H9 (cell line): ENCODE measurements at regions not wholly inside any gene's neighbourhood (a gene's known extent, or its start where the extent isn't known, plus 50 kb on each side); places are given as distances from the start of the nearest gene placed in this dataset.

Source experiments
- DNase-seq: peaks from one replicate; pipeline ENCODE4 v3.0.0-alpha.2; 2017
- H2AFZ ChIP-seq: one replicate; pipeline ENCODE4 v1.6.1; 2013; ENCODE audit warnings: mild to moderate bottlenecking, low read length, control low read depth, moderate library complexity
- H2AK5ac ChIP-seq: 2 replicates; pipeline ENCODE4 v1.6.1; 2013; ENCODE audit warnings: low read length, control low read depth, mixed read lengths; ENCODE audit not compliant: insufficient read length
- H2BK120ac ChIP-seq: one replicate; pipeline ENCODE4 v1.6.1; 2013; ENCODE audit warnings: low read depth, mild to moderate bottlenecking, low read length, control low read depth, inconsistent platforms; ENCODE audit not compliant: poor library complexity, severe bottlenecking
- H2BK12ac ChIP-seq: 2 replicates; pipeline ENCODE4 v1.6.1; 2013; ENCODE audit warnings: low read length, control low read depth, mixed read lengths, low read depth; ENCODE audit not compliant: insufficient read length
- H2BK15ac ChIP-seq: 2 replicates; pipeline ENCODE4 v1.6.1; 2013; ENCODE audit warnings: low read depth, low read length, control low read depth
- H2BK20ac ChIP-seq: one replicate; pipeline ENCODE4 v1.6.1; 2013; ENCODE audit warnings: low read depth, mild to moderate bottlenecking, low read length, control low read depth, inconsistent platforms; ENCODE audit not compliant: poor library complexity, severe bottlenecking
- H2BK5ac ChIP-seq: 2 replicates; pipeline ENCODE4 v1.6.1; 2013; ENCODE audit warnings: low read length, control low read depth, mixed read lengths; ENCODE audit not compliant: insufficient read length
- H3K14ac ChIP-seq: 2 replicates; pipeline ENCODE4 v1.6.1; 2013; ENCODE audit warnings: low read length, control low read depth; ENCODE audit not compliant: insufficient read depth
- H3K18ac ChIP-seq: 2 replicates; pipeline ENCODE4 v1.6.1; 2013; ENCODE audit warnings: low read depth, mild to moderate bottlenecking, mixed read lengths, low read length, control low read depth; ENCODE audit not compliant: insufficient read length
- H3K23ac ChIP-seq: 2 replicates; pipeline ENCODE4 v1.6.1; 2013; ENCODE audit warnings: low read length, control low read depth, mixed read lengths, low read depth; ENCODE audit not compliant: insufficient read length
- H3K23me2 ChIP-seq: 2 replicates; pipeline ENCODE4 v1.6.1; 2013; ENCODE audit warnings: low read depth, mild to moderate bottlenecking, mixed read lengths, low read length, control low read depth; ENCODE audit not compliant: insufficient read length, poor library complexity, severe bottlenecking
- H3K27ac ChIP-seq: 2 replicates; pipeline ENCODE4 v1.5.1; 2013; ENCODE audit warnings: low read length, control low read depth, mixed read lengths, low read depth; ENCODE audit not compliant: insufficient read length
- H3K27me3 ChIP-seq: 2 replicates; pipeline ENCODE4 v1.6.1; 2013; ENCODE audit warnings: low read length, control low read depth, inconsistent platforms; ENCODE audit not compliant: insufficient read depth
- H3K4ac ChIP-seq: 2 replicates; pipeline ENCODE4 v1.6.1; 2013; ENCODE audit warnings: low read depth, mild to moderate bottlenecking, control low read depth, inconsistent platforms, low read length, moderate library complexity
- H3K4me1 ChIP-seq: 2 replicates; pipeline ENCODE4 v1.6.1; 2013; ENCODE audit warnings: low read length, control low read depth, inconsistent platforms; ENCODE audit not compliant: insufficient read depth
- H3K4me2 ChIP-seq: 2 replicates; pipeline ENCODE4 v1.6.1; 2013; ENCODE audit warnings: low read length, control low read depth, mixed read lengths; ENCODE audit not compliant: insufficient read length, insufficient read depth
- H3K56ac ChIP-seq: 2 replicates; pipeline ENCODE4 v1.6.1; 2013; ENCODE audit warnings: low read depth, mild to moderate bottlenecking, mixed read lengths, low read length, control low read depth; ENCODE audit not compliant: insufficient read length
- H3K79me1 ChIP-seq: 2 replicates; pipeline ENCODE4 v1.6.1; 2013; ENCODE audit warnings: low read depth, mild to moderate bottlenecking, moderate library complexity, low read length, control low read depth, inconsistent platforms; ENCODE audit not compliant: insufficient read depth, poor library complexity, severe bottlenecking
- H3K79me2 ChIP-seq: 2 replicates; pipeline ENCODE4 v1.6.1; 2013; ENCODE audit warnings: low read length, control low read depth, inconsistent platforms; ENCODE audit not compliant: insufficient read depth
- H3K9ac ChIP-seq: 2 replicates; pipeline ENCODE4 v1.6.1; 2013; ENCODE audit warnings: low read length, control low read depth, mixed read lengths; ENCODE audit not compliant: insufficient read length; ENCODE audit errors: extremely low read depth
- H3K9me3 ChIP-seq: one replicate; pipeline ENCODE4 v1.6.1; 2013; ENCODE audit warnings: low read depth, low read length, inconsistent platforms; ENCODE audit not compliant: control insufficient read depth
- H3T11ph ChIP-seq: one replicate; pipeline ENCODE4 v1.6.1; 2013; ENCODE audit warnings: mild to moderate bottlenecking, low read length, control low read depth, inconsistent platforms
- H4K20me1 ChIP-seq: one replicate; pipeline ENCODE4 v1.6.1; 2013; ENCODE audit not compliant: control insufficient read depth, insufficient read length, insufficient read depth
- H4K5ac ChIP-seq: 2 replicates; pipeline ENCODE4 v1.6.1; 2013; ENCODE audit warnings: low read depth, mild to moderate bottlenecking, mixed read lengths, low read length, control low read depth; ENCODE audit not compliant: insufficient read length
- H4K8ac ChIP-seq: replicated peaks from 2 replicates; pipeline ENCODE4 v1.6.1; 2013; ENCODE audit warnings: low read length, control low read depth, mixed read lengths, low read depth; ENCODE audit not compliant: insufficient read length
- H4K91ac ChIP-seq: 2 replicates; pipeline ENCODE4 v1.6.1; 2013; ENCODE audit warnings: low read depth, mild to moderate bottlenecking, moderate library complexity, mixed read lengths, low read length, control low read depth; ENCODE audit not compliant: insufficient read length
- H3K27ac Mint-ChIP-seq, 3 experiments: 2 replicates in 2 of 3; 3 replicates in 1 of 3; pipeline ENCODE4 v1.8.0; 2020 to 2021; ENCODE audit warnings: mixed read lengths in 3 of 3, mild to moderate bottlenecking in 1 of 3, moderate library complexity in 1 of 3
- H3K27me3 Mint-ChIP-seq: 2 replicates; pipeline ENCODE4 v1.8.0; 2021; ENCODE audit warnings: low read depth, mild to moderate bottlenecking, moderate library complexity, mixed read lengths
- H3K36me3 Mint-ChIP-seq, 3 experiments: 2 replicates in 2 of 3; 3 replicates in 1 of 3; pipeline ENCODE4 v1.8.0; 2020 to 2021; ENCODE audit warnings: low read depth in 3 of 3, mixed read lengths in 3 of 3; ENCODE audit not compliant: insufficient read depth in 1 of 3
- H3K4me1 Mint-ChIP-seq, 2 experiments: 2 replicates each; pipeline ENCODE4 v1.8.0; 2020; ENCODE audit warnings: mixed read lengths in 2 of 2
- H3K4me3 Mint-ChIP-seq, 2 experiments: 2 replicates in 1 of 2; 3 replicates in 1 of 2; pipeline ENCODE4 v1.8.0; 2020 to 2021; ENCODE audit warnings: mild to moderate bottlenecking in 2 of 2, mixed read lengths in 2 of 2, moderate library complexity in 1 of 2
- H3K9me3 Mint-ChIP-seq, 2 experiments: 2 replicates in 1 of 2; 3 replicates in 1 of 2; pipeline ENCODE4 v1.8.0; 2020; ENCODE audit warnings: mild to moderate bottlenecking in 2 of 2, mixed read lengths in 2 of 2, moderate library complexity in 1 of 2
- CTCF ChIP-seq: fragments of 200-600 bp; sonication (generic); conservative IDR thresholded peaks from 3 replicates; pipeline ENCODE4 v1.8.0; 2021; ENCODE audit warnings: antibody characterized with exemption, mild to moderate bottlenecking
- WGBS: extraction: QIAGEN DNeasy Blood & Tissue Kit; methylation state at CpG from one replicate; pipeline ENCODE4 v1.1.7; 2013; ENCODE audit warnings: missing lambda C conversion rate, low lambda C conversion rate, mixed read lengths; ENCODE audit not compliant: insufficient read length; ENCODE audit errors: extremely low coverage; 5-methylcytosine and 5-hydroxymethylcytosine counted together

DNA sequence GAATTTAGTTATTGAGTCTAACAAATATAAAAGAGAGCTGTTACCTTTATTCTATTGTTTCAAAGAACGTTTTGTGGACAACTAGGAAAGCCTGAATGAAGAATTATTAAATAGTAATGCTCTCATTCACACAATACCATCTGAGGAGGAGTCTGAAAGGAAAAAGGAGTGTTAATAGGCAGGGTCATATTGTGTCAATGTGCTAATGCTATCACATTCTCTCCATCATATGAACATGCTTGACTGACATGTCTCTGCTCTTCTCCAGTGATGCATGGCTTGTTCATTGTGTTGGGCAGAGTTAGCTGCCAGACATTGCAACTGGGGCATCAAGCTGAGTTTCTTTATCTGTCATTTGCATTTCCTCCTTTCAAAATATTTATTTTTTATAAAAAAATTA is 1578.0 kb downstream of the MAT2B start:
- Histone ChIP-seq H2BK5ac (no peak overlapping the region), H3K79me1 (no peaks in the 10 kb centered on the region), H2BK12ac (no peak overlapping the region), H3K23ac (no peak overlapping the region), H4K20me1 (no peaks in the 10 kb centered on the region), H3K79me2 (no peaks in the 10 kb centered on the region), H3K4me1 (no peaks in the 10 kb centered on the region; the same call in 1 of the 2 replicates), H2BK20ac (no peak overlapping the region), H2BK120ac (no peak overlapping the region), H3K56ac (no peak overlapping the region), H2BK15ac (no peak overlapping the region), H3K18ac (no peak overlapping the region), H3K23me2 (no peaks in the 10 kb centered on the region), H2AK5ac (no peak overlapping the region), H3T11ph (no peak overlapping the region), H3K27ac (no peak overlapping the region), H3K9me3 (no peaks in the 10 kb centered on the region), H4K91ac (no peak overlapping the region), H3K14ac (no peak overlapping the region), H3K9ac (no peak overlapping the region), H3K27me3 (no peaks in the 10 kb centered on the region), H3K4me2 (no peak overlapping the region), H3K4ac (no peak overlapping the region), H4K8ac (no peak overlapping the region), H2AFZ (no peak overlapping the region), H4K5ac (no peak overlapping the region)
- no peak for DNase-seq
- no CpG with 5 or more reads among the region's 1 CpG for WGBS
- no peak overlapping the region for H3K27ac Mint-ChIP-seq
- H3K9me3 Mint-ChIP-seq: peaks cover 0 to 2% of the 10 kb centered on the region in 2 experiments; a peak in 1 of 5 replicates
- no peaks in the 10 kb centered on the region for H3K36me3 Mint-ChIP-seq
- no peaks in the 10 kb centered on the region for H3K27me3 Mint-ChIP-seq
- no peak for TF ChIP-seq CTCF
- no peak overlapping the region for H3K4me3 Mint-ChIP-seq
- peaks cover 7 to 13% of the 10 kb centered on the region in 2 experiments for H3K4me1 Mint-ChIP-seq
